ENCODE measurements at regions not wholly inside any gene's neighbourhood (a gene's known extent, or its start where the extent isn't known, plus 50 kb on each side); places are given as distances from the start of the nearest gene placed in this dataset.

DNA sequence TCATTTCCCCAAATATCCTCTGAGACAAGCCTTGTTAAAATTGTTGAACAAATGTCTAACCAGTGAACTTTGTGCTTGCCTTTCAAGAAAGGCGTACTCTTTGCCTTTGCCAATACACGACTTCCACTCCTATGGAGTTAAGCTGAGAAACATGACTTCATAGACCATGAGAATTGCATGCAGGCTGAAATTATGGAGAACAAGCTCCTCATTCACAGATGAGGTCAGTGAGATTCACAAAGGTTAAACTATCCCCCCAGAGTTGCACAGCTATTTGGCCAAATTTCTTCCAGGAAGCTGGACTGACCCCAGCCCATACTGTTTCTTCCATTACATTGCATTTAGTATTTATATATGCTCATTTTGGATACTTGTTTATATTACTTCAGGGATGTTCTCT, 221.4 kb upstream of the SEMA3C start:
- Histone ChIP-seq H3K27me3 (ENCODE audit: insufficient read depth, low read length) (no peaks in the 10 kb centered on the region), H3K27ac (ENCODE audit: low read depth, low read length, poor library complexity, severe bottlenecking) (no peak overlapping the region), H3K4me1 (ENCODE audit: insufficient read depth, low read length, severe bottlenecking) (no peaks in the 10 kb centered on the region), H2AFZ (ENCODE audit: low read length) (no peak overlapping the region), H3K4me3 (ENCODE audit: low read depth, low read length, poor library complexity, severe bottlenecking) (no peak overlapping the region), H3F3A (ENCODE audit: insufficient read depth, low read length) (no peaks in the 10 kb centered on the region), H3K79me2 (ENCODE audit: insufficient read depth, low read length) (no peaks in the 10 kb centered on the region), H4K20me1 (ENCODE audit: insufficient read depth, low read length) (no peaks in the 10 kb centered on the region), H3K4me2 (ENCODE audit: low read length) (no peak overlapping the region), H3K9me2 (ENCODE audit: low read depth, low read length) (no peaks in the 10 kb centered on the region), H3K9ac (ENCODE audit: low read length) (no peak overlapping the region), H3K36me3 (ENCODE audit: insufficient read depth, low read length) (no peaks in the 10 kb centered on the region), H3K9me3 (ENCODE audit: low read length) (no peaks in the 10 kb centered on the region)
- TF ChIP-seq, protein P1, sequence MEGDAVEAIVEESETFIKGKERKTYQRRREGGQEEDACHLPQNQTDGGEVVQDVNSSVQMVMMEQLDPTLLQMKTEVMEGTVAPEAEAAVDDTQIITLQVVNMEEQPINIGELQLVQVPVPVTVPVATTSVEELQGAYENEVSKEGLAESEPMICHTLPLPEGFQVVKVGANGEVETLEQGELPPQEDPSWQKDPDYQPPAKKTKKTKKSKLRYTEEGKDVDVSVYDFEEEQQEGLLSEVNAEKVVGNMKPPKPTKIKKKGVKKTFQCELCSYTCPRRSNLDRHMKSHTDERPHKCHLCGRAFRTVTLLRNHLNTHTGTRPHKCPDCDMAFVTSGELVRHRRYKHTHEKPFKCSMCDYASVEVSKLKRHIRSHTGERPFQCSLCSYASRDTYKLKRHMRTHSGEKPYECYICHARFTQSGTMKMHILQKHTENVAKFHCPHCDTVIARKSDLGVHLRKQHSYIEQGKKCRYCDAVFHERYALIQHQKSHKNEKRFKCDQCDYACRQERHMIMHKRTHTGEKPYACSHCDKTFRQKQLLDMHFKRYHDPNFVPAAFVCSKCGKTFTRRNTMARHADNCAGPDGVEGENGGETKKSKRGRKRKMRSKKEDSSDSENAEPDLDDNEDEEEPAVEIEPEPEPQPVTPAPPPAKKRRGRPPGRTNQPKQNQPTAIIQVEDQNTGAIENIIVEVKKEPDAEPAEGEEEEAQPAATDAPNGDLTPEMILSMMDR (IDR thresholded peaks at IDR 0.05; ENCODE audit: low read length) = no peak
- no peak for TF ChIP-seq EZH2 (IDR thresholded peaks at IDR 0.05; ENCODE audit: borderline replicate concordance, low read length)

DNA sequence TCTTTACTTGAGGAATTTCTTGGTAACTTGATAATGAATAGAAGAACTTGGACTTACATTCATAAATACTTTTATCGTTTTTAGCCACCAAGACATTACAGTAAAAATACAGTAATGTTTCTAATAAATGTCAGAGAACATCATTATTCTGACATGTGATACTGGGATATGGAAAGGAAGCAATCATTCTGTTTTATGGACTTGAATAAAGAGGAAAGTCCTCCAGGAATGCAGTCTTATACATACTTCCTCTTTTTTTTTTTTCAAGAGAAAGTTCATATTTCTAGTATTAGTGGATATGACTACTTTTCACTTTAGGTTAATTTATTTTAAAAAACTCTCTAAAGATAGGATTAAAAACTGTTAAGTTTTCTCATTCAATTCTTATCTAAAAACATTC, 220.0 kb upstream of the SEMA3C start:
- Histone ChIP-seq H3K4me3 (ENCODE audit: low read depth, low read length, poor library complexity, severe bottlenecking) (no peak overlapping the region), H3K79me2 (ENCODE audit: insufficient read depth, low read length) (no peaks in the 10 kb centered on the region), H3K9me3 (ENCODE audit: low read length) (no peaks in the 10 kb centered on the region), H3K9me2 (ENCODE audit: low read depth, low read length) (no peaks in the 10 kb centered on the region), H3K36me3 (ENCODE audit: insufficient read depth, low read length) (no peaks in the 10 kb centered on the region), H3K9ac (ENCODE audit: low read length) (no peak overlapping the region), H3K27me3 (ENCODE audit: insufficient read depth, low read length) (no peaks in the 10 kb centered on the region), H3K4me1 (ENCODE audit: insufficient read depth, low read length, severe bottlenecking) (no peaks in the 10 kb centered on the region), H2AFZ (ENCODE audit: low read length) (no peak overlapping the region), H3F3A (ENCODE audit: insufficient read depth, low read length) (no peaks in the 10 kb centered on the region), H4K20me1 (ENCODE audit: insufficient read depth, low read length) (no peaks in the 10 kb centered on the region), H3K4me2 (ENCODE audit: low read length) (no peak overlapping the region), H3K27ac (ENCODE audit: low read depth, low read length, poor library complexity, severe bottlenecking) (no peak overlapping the region)
- TF ChIP-seq EZH2 (IDR thresholded peaks at IDR 0.05; ENCODE audit: borderline replicate concordance, low read length) = no peak
- TF ChIP-seq, protein P1 (IDR thresholded peaks at IDR 0.05; ENCODE audit: low read length) = no peak

DNA sequence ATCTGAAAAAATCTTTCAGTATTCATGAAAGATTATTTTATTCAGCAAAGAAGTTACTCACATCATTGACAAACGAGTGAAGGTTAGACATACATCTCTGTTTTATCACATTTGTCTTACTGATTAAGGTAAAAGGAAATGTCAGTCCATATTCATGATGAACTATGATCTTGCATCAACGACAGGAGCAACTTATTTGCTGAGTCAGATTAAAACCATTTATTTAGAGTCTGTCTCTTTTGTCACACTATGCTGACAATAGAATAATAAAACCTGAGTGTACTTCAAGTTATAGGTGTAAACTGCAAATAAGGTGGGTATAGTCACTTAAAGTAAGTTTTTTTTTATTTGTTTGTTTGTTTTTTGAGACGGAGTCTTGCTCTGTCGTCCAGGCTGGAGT, 216.5 kb upstream of the SEMA3C start:
- Histone ChIP-seq H3K27ac (ENCODE audit: low read depth, low read length, poor library complexity, severe bottlenecking) (no peak overlapping the region), H3K9ac (ENCODE audit: low read length) (no peak overlapping the region), H3K79me2 (ENCODE audit: insufficient read depth, low read length) (no peaks in the 10 kb centered on the region), H3K4me2 (ENCODE audit: low read length) (no peak overlapping the region), H3K36me3 (ENCODE audit: insufficient read depth, low read length) (no peaks in the 10 kb centered on the region), H3F3A (ENCODE audit: insufficient read depth, low read length) (no peaks in the 10 kb centered on the region), H4K20me1 (ENCODE audit: insufficient read depth, low read length) (no peaks in the 10 kb centered on the region), H3K27me3 (ENCODE audit: insufficient read depth, low read length) (no peaks in the 10 kb centered on the region), H2AFZ (ENCODE audit: low read length) (no peak overlapping the region), H3K4me1 (ENCODE audit: insufficient read depth, low read length, severe bottlenecking) (no peaks in the 10 kb centered on the region), H3K9me3 (ENCODE audit: low read length) (no peaks in the 10 kb centered on the region), H3K4me3 (ENCODE audit: low read depth, low read length, poor library complexity, severe bottlenecking) (no peak overlapping the region), H3K9me2 (ENCODE audit: low read depth, low read length) (no peaks in the 10 kb centered on the region)
- no peak for TF ChIP-seq EZH2 (IDR thresholded peaks at IDR 0.05; ENCODE audit: borderline replicate concordance, low read length)
- TF ChIP-seq, protein P1 (IDR thresholded peaks at IDR 0.05; ENCODE audit: low read length) = no peak

All from OCI-LY1 (cell line).